NCI-H1436 (cell line): ENCODE measurements at regions not wholly inside any gene's neighbourhood (a gene's known extent, or its start where the extent isn't known, plus 50 kb on each side); places are given as distances from the start of the nearest gene placed in this dataset.
"Not testable (repeated sequence)": the region's sequence is repeated elsewhere in the genome, so short reads cannot be mapped to it uniquely, and the experiment has no call there.

Experiments used
- DNase-seq: peaks from one replicate; lab custom pipeline; 2025; lab: John Stamatoyannopoulos, UW

DNA sequence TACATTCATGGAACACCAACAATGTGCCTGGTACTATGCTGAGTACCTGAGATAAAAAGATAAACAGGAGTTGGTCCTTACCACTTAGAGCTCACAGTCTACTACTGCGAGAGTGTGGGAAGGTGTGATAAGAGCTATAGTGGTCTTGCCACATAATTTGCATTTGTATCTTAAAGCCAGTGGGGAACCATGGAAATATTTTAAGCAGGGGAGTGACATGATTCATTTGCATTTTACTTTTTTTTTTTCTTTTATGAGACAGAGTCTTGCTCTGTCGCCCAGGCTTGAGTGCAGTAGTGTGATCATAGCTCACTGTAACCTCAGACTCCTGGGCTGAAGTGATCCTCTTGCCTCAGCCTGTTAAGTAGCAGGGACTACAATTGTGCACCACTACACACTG, 53.6 kb downstream of the SRGAP2 start:
- DNase-seq: not testable (repeated sequence)

DNA sequence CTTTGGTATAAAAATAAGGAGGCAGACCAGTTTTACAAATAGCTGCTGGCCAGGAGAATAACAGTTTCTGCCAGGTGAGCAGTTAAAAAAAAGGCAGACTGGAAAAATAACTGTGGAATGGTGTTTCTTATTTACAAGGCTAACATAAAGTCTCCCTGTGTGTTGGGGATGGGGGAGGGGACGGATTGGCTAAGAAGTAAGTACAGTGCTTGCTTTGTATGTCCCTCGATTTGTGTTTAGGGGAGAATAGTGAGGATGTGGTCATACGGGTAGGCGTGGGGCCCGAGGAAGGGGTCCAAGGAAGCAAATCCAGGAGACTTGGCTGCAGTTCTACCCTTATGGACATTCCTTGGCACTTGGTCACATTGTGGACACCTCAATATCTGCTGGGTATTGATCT, 58.1 kb downstream of the SRGAP2 start:
- DNase-seq: not testable (repeated sequence)

DNA sequence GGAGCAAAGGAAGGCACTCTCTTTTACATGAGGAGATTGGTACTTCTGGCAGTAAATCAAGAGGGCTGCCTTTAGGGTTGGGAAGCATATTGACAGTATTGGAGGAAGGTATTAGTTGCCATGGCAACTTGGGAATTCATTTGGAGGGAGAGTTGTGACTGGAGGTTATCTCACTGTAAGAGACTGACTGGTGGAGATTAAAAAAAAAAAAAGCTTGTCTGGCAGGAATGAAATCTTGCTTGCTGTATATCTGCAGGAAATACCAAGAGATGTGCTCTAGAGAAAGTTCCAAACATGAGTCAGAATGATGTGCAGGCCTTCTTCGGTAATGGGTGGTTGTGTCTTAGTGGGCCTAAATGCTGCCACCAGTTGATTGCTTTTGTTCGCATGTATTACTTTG, 59.1 kb downstream of the SRGAP2 start:
- not testable (repeated sequence) for DNase-seq

DNA sequence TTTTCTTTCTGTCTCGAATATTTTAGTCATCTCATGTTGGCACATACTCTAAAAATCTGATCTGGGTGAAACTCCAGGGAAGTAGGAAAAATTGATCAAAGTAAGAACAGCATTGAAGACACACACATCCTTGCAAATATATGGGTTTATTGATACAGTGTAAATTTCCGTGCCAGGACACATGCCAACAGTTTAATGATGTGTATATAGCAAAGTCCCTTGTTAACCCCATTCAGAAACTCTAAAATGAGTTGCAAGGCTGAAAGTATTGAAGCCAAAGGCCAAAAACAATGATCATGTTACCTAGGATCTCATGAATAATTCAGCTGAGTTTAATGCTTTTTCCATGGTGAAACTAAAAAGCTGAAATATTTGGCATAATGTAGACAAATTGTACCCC, 61.6 kb downstream of the SRGAP2 start:
- DNase-seq: not testable (repeated sequence)

DNA sequence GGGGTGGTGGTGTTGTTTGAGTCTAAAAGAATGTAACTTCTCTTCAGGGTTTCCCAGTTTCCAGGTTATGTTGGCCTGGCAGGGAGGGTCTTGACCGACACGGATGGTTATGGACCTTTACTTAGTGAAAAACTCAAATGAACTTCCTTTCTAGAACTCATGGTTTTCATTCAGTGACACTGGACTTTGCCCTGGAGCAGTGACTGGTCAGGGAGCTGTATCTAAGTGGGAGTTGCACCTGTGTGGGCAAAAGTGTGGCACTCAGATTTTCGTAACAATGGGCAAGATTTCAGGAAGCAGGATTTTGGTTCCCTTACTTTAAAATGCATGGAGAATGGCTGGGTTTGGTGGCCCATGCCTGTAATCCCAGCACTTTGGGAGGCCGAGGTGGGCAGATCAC, 67.8 kb downstream of the SRGAP2 start:
- not testable (repeated sequence) for DNase-seq

DNA sequence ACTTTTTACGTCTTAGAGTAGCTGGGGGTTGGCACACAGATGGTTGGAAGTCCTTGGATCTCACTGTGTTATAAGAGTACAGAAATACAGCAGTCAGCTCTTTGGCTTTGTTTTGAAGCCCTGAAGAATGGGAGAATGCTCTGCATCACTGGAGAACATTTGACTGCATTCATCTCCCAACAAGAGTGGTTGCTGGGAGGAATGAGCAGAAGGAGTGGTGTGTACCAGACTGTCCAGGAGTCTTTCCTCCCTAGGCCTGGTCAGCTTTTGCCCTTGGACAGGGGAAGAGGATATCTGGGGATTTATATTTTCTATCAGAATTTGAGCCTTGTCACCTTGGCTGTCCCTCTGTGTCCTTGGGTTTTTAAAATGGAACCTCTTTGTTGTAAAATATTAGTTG, 69.8 kb downstream of the SRGAP2 start:
- DNase-seq: not testable (repeated sequence)

DNA sequence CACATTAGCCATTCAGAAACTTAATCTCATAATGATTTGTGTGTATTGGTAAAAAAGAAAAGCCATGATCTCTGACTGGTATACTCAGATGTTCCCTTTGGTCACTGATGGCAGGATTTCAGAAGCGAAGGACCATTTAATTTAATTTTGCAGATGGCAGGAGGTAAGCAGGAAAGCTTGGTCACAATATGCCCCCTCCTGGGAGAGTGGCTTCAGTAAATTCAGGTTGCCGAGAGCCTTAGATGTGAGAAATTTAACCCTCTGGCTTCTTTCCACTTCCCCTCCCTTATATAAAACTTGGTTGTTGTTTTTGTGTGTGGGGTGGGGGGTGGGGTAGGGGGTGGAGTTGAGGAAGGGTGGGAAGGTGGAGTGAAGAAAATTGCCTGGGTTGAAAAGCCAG, 72.8 kb downstream of the SRGAP2 start:
- DNase-seq: not testable (repeated sequence)

DNA sequence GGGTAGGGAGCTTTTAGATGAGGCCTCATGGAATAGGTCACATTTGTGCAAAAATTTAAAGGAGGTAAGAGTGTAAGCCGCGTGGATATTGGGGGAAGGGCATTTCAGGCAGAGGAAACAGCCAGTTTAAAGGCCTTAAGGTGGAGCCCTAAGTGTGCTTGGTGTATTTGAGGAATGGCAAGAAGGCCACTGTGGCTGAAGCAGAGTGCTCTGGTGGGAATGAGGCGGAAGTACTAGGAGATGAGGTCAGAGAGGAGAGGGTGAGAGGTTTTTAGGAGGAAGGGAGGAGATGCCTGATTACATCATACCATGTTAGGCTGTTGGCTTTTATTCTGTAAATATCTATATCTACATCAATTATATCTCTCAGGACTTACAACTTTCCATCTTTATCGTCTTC, 75.3 kb downstream of the SRGAP2 start:
- not testable (repeated sequence) for DNase-seq

DNA sequence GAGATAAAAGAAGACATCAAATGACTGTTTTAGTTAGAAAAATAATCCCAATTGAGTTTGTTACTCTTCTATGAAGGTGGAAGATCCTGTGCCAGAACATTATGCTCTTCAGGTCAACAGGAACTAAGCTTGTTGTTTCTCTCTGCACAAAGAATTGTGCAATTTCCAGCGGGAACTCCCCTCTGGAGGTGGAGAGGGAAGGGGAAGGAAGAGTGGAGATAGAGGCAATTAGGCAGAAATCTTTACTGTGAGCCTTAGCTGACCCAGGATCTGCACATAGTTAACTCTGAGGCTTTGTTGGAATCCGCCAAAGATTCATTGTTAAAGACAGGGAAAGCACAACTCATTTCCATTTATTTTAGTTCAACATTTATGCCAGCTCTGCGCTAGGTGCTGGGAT, 77.3 kb downstream of the SRGAP2 start:
- DNase-seq: not testable (repeated sequence)

DNA sequence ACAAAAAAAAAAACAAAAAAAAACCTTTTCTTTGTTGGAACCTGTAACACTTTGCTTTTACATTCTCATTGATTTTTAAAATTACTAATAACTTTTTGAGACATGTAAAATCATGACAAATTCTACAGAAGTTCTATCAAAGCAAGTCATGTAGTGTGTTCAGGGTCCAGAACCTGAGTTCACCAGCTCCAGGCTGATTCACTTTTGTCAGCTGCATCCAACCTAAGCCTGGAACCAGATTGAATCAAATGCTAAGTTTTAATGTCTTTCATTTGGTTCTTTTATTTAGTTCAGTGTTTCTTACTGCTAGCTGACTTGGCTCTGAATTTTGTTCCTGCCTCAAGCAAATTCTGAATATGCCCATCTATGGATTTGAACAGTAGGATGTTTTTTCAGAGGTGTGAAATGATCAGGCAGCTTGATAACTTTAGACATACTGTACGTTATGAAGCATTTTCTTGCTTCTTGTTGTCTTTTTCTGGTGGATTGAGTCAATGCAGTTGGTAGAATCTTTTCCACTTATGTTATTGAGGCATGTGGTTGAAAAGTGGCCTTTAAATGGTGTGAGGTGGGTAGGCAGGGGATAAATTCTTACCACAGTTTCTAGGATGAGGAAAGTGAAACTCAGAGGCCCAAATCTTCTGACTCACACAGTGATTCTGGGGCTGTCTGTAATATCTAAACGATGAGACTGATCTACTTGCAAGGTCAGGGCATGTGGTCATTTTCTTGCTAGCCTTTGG, 78.7 kb downstream of the SRGAP2 start:
- DNase-seq: not testable (repeated sequence)

DNA sequence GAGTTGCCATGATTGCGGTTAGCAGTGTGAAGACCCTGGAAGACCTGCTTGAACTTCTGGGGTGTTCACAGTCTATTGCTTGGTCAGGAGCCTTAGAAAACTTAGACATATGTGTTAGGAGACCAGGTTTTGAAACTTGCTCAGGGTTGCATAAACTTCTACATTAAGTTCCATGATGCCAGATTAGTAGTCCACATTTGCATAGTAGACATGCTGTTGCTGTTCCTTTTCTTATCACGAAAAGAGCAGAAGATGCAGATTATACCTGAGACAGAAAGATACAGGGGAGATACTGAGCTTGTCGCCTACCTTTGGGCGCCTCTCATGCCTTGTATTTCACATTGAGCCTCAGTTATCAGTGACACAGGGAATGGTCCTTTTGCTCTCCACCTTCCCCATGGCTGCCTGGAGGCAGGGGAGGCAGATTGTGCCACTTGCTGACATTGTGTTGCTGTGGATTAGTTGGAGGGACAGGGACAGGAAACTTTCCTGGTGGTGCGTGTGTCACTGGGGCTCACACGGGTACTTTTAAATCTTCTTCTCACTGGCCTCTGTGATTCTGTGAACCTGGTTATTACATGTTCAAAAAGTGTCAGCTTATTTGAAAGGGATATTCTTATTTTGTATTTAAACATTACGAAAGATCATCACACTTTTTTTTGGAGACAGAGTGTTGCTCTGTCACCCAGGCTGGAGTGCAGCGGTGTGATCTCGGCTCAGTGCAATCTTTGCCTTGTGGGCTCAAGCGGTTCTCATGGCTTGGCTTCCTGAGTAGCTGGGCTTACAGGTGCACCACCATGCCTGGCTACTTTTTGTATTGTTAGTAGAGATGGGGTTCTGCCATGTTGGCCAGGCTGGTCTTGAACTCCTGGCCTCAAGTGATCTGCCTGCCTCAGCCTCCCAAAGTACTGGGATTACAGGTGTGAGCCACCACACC, 82.0 kb downstream of the SRGAP2 start:
- DNase-seq: not testable (repeated sequence)

DNA sequence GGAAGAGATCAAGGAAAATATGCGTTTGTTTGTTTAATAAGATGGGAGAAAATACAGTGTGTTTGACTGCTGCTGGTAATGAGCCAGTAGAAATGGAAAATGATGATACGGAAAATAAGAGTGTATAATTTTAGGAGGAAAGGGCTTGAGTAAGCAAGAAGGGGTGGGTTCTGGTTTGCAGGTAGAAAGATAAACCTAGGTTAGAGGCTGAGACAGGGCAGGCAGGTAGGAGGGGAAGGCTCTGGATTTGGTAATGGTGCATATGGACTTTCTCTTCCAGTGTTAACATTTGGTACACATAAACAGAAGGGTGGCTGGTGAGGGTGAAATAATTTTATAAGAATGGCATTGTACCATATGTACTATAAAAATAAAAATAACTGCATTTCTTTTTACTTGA, 84.4 kb downstream of the SRGAP2 start:
- not testable (repeated sequence) for DNase-seq

DNA sequence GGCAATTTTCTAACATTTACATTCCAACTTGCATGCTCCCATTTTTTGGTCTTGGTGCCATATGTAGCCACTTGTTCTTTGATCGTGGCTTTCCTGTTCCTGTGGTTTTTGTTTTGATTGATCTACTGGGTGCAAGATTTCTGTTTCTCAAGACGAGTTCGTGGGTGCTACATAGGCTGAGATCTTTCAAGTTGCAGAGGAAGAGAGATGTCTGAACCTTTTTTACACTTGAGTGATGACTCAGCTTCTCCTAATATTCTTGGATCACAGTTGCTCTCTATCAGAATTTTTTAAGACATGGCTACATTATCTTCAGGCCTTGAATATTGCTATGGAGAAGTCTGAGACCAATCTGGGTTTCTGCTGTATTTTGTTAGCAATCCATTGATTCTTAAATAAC, 85.1 kb downstream of the SRGAP2 start:
- DNase-seq: not testable (repeated sequence)

DNA sequence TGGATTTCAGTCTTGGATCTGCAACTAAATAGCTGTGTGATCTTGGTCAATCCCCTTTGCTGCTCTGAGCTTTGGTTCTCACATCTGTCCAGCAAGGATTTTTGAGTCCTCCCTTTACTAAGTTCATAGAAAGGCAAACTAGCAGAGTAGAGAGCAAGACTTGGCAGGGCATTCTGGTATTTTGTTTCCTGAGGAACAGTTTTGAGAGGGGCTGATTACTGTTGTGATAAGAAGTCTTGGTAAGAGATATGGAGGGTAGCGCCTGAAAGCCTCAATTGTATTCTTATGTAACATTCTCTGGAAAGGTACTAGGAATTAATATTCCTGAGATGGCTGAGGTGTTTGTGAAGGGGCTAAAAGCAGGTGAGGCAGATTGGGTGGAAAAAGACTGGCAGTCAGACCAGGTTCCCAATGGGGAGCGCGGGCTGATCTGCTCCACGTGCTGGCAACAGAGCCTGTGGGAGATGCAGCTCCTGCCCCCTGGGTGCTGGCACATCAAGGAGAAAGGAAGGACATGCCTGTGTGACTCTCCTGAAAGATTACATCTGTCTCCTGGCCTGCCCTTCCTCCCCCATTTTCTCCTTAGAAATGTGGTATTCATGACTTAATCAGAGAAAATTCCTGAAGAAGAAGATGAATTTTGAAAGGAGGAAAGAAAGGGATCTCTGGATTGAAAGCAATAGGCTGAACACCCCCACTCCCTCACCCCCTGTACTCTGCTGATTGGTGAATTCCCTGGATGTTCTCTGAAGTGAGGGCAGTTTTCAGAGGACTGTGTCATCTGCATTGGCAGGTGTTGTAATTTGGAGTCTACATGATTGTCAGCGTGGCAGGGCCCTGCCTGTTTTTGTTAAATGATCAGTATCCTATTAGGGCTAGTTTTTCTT, 94.0 kb downstream of the SRGAP2 start:
- not testable (repeated sequence) for DNase-seq

DNA sequence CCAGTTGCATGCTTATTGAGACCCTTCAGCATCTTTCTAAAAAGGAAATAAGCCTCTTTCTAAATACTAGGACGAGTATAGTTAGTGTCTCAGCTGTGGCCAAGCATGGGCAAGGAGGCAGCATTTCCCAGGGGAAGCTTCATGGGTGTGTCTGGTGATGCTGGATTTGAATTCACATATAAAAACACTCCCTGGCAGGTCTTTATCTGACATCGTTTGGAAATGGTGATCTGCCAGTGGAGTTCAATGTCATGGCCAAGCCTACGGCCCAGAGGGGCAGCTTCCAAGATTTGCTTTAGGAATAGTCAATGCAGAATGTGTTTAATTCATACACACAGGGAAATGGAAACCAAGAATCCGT, 94.7 kb downstream of the SRGAP2 start:
- DNase-seq: not testable (repeated sequence)

DNA sequence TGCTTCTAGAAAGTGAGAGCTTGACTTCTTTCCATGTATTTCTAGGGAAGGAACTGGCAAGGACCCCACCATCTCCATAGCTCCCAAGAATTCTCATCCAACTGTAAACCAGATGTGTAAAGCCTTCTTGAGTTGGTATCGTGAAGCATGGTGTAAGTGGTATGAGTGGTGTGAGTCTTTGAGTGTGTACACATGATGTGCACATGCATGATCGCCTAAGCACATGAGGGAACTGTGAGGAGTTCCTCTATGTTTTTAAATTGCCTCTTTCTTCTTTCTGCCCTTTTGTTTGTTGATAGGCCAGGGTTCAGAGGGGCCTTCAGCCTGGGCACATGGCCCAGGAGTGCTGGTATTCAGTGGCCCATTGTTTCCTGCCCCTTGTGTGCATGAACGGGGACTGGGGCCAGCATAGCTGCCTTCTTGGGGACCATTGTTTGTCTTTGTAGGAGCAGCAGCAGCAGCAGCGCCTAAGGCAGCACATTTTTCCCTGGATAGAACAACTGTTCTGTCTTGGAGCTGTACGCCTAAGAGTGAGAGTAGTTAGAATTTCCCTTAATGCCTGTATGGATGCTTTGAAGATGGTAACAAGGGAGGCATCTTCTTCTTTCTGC, 95.9 kb downstream of the SRGAP2 start:
- DNase-seq: not testable (repeated sequence)

DNA sequence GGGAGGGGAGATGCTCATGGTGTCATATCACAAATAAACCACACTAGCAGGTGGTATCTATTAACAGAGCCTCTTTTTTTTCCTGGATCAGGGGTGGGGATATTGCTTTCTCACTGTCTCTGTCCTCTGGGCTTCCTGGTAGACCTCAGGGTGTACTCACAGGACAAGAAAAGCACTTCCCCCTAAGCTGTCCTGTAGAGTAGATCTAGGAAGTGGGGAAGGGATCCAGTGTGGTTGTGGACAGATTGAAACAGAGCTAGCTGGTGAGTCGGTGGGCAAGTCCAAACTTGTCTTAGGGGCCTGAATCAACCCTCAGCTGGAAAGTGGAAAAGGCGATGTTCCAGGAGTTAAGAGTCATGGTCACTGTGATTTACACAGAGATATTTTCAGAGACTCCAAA, 96.6 kb downstream of the SRGAP2 start:
- DNase-seq: not testable (repeated sequence)

DNA sequence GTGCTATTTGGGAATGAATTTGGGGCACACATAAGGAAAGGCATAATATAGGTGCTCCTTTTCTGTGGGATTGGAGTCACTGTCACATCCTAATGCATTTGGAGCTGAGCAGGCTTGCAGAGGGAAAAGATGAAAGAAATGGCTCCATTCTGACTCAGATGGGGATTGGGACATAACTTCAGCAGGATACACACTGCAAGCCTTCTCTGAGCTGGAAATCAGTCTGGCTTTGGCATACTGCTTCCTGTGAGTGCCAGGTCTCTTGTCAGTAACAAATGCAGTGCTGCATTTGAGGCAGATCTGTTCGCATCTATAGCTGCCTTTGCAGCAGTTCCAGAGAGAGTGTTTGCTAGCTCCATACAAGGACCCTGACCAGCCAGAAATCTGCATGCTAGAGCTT, 98.7 kb downstream of the SRGAP2 start:
- DNase-seq: not testable (repeated sequence)

DNA sequence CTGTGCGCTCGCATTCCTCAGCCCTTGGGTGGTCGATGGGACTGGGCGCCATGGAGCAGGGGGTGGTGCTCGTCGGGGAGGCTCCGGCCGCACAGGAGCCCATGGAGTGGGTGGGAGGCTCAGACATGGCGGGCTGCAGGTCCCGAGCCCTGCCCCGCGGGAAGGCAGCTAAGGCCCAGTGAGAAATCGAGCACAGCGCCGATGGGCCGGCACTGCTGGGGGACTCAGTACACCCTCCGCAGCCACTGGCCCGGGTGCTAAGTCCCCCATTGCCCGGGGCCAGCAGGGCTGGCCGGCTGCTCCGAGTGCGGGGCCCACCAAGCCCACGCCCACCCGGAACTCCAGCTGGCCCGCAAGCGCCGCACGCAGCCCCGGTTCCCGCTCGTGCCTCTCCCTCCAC, 104.1 kb downstream of the SRGAP2 start:
- DNase-seq: not testable (repeated sequence)

DNA sequence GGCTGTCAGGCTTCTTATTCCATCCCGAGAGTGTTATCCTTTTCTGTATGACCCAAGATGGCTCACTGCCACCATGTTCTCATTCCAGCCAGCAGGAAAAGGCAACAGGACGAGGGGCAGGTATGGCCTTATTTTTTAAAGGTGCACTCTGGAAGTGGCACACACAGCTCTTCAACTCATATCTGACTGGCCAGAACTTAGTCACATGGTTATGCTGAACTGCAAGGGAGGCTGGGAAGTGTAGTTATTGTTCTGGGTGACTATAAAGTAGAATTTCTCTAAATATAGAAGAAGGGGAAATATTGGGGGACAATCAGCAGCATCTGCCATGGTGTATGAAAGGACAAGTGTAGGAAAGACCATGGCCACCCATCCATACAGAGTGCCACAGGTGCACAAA, 107.6 kb downstream of the SRGAP2 start:
- DNase-seq: not testable (repeated sequence)

DNA sequence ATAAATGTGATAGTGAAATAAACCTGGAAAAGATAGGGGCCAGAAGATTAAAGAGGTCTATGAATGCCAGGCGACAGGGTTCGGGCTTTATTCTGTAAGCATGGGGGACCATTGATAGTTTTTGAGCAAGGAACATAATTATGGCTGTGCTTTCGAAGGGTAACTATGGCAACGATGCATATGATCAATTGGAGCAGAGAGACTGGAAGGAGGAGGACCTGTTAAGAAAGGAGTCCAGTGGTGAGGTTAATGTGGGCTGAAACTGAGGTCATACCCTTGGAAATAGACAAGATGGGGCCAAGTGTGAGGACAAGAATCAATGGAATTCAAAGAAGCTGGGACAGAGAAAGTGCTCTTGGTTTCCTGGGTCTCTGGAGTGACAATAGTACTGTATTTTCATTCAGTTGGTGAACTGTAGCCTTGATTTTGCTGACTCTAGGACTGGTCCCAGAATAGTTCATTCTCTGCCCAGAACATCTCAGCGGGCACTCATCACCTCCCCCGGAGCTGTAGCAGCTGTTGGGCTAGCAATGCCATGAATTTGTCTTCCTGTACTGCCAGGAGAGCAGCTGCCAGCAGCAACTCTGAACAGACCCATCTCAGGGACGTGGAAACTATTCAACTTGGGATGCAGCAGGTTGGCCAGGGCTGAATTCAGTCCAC, 108.4 kb downstream of the SRGAP2 start:
- not testable (repeated sequence) for DNase-seq
